HG03064 (cell line): ENCODE measurements at regions not wholly inside any gene's neighbourhood (a gene's known extent, or its start where the extent isn't known, plus 50 kb on each side); places are given as distances from the start of the nearest gene placed in this dataset.

Experiments used
- ATAC-seq: cut with Tn5 transposase; IDR thresholded peaks from one replicate; pipeline ENCODE4 v1.9.1; 2021; ENCODE audit warnings: low read depth; ENCODE audit not compliant: unreplicated experiment

DNA sequence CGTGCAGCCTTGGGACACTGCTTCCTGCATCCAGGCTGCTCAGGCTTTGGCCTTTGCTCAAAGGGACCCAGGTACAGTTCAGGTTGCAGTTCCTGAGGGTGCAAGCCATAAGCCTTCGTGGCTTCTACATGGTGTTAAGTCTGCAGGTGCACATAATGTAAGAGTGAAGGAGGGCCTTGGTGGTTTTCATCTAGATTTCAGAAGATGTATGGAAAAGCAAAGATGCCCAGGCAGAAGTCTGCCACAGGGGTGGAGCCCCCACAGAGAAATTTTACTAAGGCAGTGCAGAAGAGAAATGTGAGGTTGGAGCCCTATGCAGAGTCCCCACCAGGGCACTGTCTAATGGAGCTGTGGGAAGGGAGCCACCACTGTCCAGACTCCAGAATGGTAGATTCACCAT lies 200.9 kb downstream of the ICE1 start:
- ATAC-seq: no peak

GRCh38 chr5:5622806-5623205 lies 200.3 kb downstream of the ICE1 start:
- no peak for ATAC-seq

DNA sequence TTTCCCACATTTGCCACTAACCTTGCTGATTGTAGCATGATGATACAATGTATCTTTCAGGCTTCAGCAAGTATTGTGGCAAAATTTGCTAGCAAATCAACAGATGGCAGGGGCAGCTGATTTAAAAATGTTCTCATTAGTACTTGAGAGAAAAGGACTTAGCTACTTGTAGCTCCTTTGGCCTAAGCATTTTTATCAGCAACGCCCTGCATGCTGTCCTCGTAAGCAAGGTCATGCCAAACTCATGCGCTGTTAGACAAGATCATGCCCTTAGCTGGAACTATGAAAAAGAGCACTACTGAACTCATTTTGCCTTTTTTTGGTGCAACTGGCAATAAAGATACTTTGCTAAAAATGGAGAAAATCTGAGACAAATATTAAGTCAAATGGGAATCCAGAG lies 197.1 kb downstream of the ICE1 start:
- no peak for ATAC-seq

- no peak for ATAC-seq
These were observed 194.5 kb downstream of the ICE1 start for GRCh38 chr5:5617024-5617423.

GRCh38 chr5:5616247-5616895 lies 193.9 kb downstream of the ICE1 start:
- ATAC-seq: no peak

GRCh38 chr5:5615569-5615968 lies 193.1 kb downstream of the ICE1 start:
- ATAC-seq: no peak

DNA sequence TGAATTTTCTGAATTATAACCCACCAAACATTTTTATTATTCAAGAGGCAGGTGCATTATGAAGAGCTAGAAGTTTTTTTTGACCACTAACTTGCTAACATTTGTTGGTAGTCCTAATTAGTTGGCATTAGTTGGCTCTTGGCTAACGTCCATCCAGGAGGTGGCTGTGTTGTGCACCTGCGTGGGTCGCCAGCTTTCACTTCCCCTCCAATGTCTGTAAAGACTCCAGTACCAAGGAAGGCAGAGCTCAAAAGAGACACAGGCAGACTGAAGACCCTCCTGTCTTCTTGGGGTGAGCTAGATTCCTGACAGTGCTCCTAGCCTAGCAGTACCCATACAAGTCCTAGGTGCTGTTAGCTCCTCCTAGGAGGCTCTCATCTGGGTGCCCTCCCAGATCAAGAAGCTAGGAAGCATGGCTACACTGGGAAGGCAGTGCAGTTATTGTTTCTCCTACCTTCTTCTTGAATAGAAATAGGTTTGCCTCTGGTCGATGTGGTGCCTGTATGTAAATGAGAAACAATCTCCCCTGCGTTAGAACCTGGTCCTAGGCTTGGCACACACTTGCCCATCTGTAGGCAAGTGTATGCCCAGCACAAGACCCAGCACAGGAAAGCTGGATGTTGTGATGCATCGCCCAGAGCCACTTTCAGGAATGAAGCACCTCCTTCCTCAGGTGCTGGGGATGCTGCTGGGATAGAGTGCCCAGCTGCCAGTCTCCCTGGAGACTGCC lies 190.9 kb downstream of the ICE1 start:
- no peak for ATAC-seq

GRCh38 chr5:5612096-5612495 lies 189.6 kb downstream of the ICE1 start:
- no peak for ATAC-seq

DNA sequence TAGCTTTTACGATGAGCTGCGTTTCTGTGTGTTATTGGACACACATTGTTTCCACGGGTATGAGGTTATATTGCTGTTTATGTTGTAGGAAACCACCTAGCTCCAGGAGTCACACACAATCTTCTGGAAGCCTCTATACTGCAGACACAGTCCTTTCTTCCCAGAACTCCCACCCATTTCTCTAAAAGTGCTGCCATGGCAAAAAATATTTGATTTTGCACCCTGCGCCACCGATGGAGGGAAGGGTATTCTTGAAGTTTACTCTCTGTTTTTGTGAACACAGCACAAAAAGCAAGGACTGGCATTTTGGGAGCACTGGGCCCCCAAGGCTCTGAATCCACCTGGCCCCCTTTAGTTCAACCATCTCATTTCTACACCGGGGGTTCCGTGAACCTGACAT lies 187.5 kb downstream of the ICE1 start:
- ATAC-seq: no peak

DNA sequence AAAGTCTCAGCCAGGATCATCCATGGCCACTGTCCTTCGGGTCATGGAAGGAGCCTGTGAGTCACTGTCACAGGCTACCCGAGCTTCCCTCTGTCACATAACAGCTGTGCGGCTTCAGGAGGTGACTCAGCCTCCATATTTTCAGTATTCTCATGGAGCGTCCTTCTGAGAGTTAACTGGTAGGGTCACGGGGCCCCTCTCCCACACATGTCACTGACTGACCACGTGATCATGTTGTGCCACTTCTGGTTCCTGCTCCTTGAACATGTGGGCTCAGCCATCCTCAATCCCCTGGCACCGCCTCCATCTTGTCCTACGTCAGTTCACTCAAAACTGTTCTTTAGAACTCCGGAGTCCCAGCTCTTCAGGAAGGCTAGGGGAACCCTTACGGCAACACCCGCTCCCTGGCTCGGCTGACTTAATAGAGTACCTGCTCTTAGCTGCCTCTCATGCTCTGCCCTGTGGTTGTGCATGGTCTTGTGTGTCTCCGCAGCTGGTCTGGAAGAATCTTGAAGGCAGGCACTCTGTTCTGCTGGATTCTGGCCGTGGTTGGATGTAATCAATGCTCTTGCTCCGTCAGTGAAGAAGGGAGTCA lies 182.8 kb downstream of the ICE1 start:
- ATAC-seq: no peak

- ATAC-seq: no peak
These were observed 180.1 kb downstream of the ICE1 start for GRCh38 chr5:5602554-5602953.

DNA sequence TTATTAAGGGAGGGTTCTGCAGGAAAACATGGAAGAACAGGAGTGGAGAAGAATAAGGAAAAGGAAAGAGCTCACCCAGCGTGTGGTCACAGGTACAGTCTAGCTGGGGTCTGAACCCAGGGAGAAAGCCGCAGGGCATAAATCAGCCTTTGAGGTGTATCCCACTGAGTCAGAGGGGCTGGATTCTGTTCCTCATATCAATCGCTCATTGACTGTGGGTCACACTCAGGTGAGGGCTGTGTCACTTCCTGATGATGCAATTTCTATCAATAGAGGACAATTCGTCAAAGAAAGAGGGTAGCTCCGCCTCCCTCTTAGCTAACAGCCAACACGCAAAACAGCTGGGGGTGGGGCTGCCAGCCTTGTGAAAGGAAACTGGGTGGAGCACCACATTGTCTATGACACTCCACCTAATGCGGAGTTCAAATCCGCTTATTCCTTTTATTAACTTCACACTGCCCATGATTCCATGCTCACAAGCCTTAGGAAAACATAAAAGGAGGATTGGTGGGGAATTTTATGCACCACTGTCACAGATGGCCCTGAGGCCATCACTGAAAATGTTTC lies 176.2 kb downstream of the ICE1 start:
- no peak for ATAC-seq

DNA sequence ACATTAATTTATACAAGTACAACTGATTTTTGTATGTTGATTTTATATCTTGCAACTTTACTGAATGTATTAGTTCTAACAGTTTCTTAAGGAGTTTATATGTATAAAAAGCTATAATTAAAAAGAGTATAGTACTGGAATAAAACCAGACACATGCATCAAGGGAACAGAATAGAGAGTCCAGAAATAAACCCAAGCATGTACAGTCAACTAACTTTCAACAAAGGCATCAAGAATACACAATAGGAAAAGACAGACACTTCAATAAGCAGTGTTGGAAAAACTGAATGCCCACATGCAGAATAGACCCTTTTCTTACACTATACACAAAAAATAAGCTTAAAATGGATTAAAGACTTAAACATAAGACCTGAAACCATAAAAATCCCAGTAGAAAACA lies 170.9 kb downstream of the ICE1 start:
- ATAC-seq: no peak

- ATAC-seq: no peak
These were observed 170.1 kb downstream of the ICE1 start for GRCh38 chr5:5592541-5592940.

GRCh38 chr5:5591567-5591966 lies 169.1 kb downstream of the ICE1 start:
- no peak for ATAC-seq

- no peak for ATAC-seq
These were observed 167.4 kb downstream of the ICE1 start for GRCh38 chr5:5589857-5590256.

DNA sequence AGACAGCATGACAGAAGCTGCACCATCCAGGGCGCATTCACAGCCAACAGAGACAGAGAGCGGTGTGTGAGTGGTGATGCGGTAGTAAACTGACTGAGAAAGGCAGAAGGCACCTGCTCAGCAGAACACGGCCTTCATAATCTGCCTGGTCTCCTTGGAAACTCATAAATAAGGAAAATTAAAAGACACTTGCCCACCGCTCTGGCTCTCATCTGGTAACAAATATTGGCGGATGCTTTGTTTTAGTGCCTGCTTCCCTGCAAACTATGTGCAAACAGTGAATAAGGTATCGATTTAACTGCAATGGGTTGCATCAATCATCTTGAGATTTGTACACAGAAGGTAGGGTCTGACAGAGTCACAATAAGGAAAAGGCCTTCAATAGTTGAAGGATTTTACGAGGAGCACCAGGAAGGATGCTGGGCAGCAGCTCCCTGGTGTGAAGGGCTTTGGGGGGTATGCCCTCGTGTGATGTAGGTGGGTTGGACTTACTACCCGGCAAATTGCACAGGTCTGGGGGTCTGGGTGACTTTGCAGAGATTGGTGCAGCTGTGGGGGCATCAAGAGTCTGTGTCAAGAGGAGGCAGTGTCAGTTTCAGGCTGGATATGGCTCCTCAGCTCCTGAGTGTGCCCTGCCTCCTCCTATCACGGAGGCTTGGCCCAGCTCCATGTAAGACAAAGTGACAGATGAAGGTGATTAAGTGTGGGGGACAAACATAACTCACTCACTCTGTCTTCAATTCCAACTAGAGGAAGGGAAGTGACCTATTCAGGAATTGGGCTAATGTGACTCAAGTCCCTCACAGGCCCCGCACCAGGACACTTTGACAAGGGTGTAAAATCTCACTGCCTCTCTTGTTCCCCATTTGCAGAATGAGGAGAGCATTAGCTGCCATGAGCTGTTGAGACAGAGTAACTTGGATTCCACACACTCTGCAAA lies 166.7 kb downstream of the ICE1 start:
- ATAC-seq: no peak

GRCh38 chr5:5588386-5588785 lies 165.9 kb downstream of the ICE1 start:
- no peak for ATAC-seq

DNA sequence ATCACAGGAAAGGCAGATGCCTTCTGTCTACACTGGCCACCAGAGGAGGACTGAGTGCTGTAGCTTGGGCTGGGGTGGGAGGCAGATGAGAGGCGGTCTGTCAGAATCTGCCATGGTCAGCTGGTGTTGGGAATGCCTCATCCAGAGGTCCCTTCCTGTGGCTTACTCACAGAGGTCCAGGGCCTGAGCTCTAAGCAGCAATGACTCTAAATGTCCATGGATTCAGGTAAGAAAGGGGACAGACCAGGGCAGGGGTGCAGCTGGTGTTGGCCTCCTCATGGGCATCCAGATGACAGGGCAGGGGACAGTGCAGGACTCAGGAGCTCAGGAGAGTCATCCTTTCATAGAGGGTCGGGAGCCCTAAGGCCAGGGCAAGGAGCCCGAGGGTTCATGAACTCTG lies 165.0 kb downstream of the ICE1 start:
- no peak for ATAC-seq

DNA sequence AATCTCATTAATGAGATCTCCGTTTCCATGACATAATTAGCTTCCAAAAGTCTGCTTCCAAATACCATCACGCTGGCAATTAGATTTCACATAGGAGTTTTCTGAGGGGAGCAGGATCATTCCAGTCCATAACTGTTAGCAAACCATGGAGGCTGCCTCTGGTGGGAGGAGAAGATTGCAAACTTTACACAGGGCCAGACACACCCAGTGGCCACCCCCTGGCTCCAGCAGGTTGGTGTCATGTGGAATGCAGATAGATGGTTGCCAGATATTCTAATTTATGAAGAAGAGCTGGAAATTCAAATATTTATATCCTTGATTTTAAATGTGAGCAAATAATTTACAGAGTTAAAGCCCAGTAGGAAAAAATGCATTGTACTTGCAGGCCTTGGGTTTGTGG lies 164.2 kb downstream of the ICE1 start:
- no peak for ATAC-seq
